Vagina (tissue), 2 donors: ENCODE measurements at regions not wholly inside any gene's neighbourhood (a gene's known extent, or its start where the extent isn't known, plus 50 kb on each side); places are given as distances from the start of the nearest gene placed in this dataset.

ENCODE experiments used
- POLR2A ChIP-seq, 2 donors: fragments of 450-650 bp; IDR thresholded peaks; one replicate each; pipeline ENCODE4 v1.6.1; 2017; ENCODE audit warnings: antibody characterized with exemption in 2 of 2, mild to moderate bottlenecking in 2 of 2, moderate library complexity in 2 of 2
- POLR2AphosphoS5 ChIP-seq, 2 donors: sonication (generic); formaldehyde crosslinking; IDR thresholded peaks; one replicate each; pipeline ENCODE4 v1.9.0; 2017; ENCODE audit warnings: antibody characterized with exemption in 2 of 2, mild to moderate bottlenecking in 2 of 2, low read depth in 1 of 2; ENCODE audit not compliant: insufficient read depth in 1 of 2
- TF ChIP-seq, protein P1 (sequence below), 3 experiments: fragments of 450-650 bp in 2 of 3; fragments of 200-600 bp in 1 of 3; sonication (generic) in 1 of 3; IDR thresholded peaks; one replicate each; pipeline ENCODE4 v1.5.1; 2017 to 2019; ENCODE audit warnings: antibody characterized with exemption in 3 of 3, mild to moderate bottlenecking in 2 of 3, moderate library complexity in 2 of 3

DNA sequence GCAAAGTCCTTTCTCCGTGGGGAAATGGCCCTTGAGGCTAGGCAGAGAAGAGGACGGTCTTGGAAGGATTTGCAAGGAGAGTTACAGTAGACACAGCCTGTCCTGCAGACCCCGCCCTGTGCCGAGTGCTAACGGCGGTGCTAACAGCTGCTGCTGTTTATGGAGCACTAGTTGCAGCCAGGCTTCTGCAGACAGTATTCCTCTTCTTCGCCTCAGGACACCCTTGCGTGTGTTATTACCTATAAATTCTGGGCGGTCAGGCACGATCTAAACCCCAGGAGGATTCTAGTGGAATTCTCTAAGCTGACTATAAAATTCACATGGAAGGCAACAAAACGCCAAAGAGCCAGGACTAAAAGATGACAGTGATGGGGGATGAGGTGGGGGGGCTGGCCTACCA, 139.8 kb downstream of the GLI2 start:
- TF ChIP-seq, protein P1, sequence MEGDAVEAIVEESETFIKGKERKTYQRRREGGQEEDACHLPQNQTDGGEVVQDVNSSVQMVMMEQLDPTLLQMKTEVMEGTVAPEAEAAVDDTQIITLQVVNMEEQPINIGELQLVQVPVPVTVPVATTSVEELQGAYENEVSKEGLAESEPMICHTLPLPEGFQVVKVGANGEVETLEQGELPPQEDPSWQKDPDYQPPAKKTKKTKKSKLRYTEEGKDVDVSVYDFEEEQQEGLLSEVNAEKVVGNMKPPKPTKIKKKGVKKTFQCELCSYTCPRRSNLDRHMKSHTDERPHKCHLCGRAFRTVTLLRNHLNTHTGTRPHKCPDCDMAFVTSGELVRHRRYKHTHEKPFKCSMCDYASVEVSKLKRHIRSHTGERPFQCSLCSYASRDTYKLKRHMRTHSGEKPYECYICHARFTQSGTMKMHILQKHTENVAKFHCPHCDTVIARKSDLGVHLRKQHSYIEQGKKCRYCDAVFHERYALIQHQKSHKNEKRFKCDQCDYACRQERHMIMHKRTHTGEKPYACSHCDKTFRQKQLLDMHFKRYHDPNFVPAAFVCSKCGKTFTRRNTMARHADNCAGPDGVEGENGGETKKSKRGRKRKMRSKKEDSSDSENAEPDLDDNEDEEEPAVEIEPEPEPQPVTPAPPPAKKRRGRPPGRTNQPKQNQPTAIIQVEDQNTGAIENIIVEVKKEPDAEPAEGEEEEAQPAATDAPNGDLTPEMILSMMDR (IDR thresholded peaks at IDR 0.05): no peak
- TF ChIP-seq POLR2A (IDR thresholded peaks at IDR 0.05): no peak
- TF ChIP-seq POLR2AphosphoS5 (IDR thresholded peaks at IDR 0.05; ENCODE audit: insufficient read depth in 1 of 2, low read depth in 1 of 2): no peak
